ENCODE measurements at regions not wholly inside any gene's neighbourhood (a gene's known extent, or its start where the extent isn't known, plus 50 kb on each side); places are given as distances from the start of the nearest gene placed in this dataset.

DNA sequence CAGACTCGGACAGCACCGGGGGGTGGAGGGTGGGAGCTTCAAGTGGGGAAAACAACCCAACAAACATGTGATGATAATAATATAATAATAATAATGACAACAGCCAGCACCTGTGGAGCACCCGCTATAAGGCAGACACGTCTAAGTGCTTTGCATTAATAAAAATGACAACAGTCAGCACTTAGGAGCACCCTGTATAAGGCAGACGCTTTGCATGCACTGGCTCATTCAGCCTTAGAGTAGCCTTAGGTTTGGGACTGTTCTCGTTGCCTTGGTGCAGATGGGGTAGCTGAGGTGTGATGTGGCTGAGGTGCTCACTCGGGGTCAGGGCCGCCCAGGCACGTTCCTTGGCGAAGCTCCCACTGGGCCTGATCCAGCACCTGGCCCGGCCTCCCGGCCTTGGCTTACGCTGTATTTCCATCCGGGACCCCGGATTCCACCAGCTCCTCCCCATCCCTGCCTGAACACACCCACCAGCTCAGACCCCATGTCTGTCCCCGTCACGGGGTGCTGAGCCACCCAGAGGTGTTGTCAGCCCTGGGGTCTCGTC, 144.0 kb upstream of the CIBAR2 start:
- TF ChIP-seq POLR2AphosphoS5 (IDR thresholded peaks at IDR 0.05) (no peak), POLR2A (IDR thresholded peaks at IDR 0.05) (no peak), EP300 (IDR thresholded peaks at IDR 0.05) (no peak)
- TF ChIP-seq, protein P1, sequence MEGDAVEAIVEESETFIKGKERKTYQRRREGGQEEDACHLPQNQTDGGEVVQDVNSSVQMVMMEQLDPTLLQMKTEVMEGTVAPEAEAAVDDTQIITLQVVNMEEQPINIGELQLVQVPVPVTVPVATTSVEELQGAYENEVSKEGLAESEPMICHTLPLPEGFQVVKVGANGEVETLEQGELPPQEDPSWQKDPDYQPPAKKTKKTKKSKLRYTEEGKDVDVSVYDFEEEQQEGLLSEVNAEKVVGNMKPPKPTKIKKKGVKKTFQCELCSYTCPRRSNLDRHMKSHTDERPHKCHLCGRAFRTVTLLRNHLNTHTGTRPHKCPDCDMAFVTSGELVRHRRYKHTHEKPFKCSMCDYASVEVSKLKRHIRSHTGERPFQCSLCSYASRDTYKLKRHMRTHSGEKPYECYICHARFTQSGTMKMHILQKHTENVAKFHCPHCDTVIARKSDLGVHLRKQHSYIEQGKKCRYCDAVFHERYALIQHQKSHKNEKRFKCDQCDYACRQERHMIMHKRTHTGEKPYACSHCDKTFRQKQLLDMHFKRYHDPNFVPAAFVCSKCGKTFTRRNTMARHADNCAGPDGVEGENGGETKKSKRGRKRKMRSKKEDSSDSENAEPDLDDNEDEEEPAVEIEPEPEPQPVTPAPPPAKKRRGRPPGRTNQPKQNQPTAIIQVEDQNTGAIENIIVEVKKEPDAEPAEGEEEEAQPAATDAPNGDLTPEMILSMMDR (IDR thresholded peaks at IDR 0.05) = no peak
- Histone ChIP-seq H3K9me3 (no peaks in the 10 kb centered on the region), H3K4me1 (peaks cover 0 to 14% (median 7%) of the 10 kb centered on the region in 4 donors), H3K27me3 (peaks cover 0 to 13% (median 11%) of the 10 kb centered on the region in 3 donors), H3K36me3 (no peaks in the 10 kb centered on the region), H3K4me3 (no peak overlapping the region), H3K27ac (no peak overlapping the region)
- DNase-seq = peak in 1 of 2 donors; percentile 31
- WGBS, 5 donors = 62 to 78% (median 68%) methylated on average over 18 of the region's 18 CpGs
- intact Hi-C loops (cut with DNase I; ENCODE audit: low total_unique reads) = no loop called here

DNA sequence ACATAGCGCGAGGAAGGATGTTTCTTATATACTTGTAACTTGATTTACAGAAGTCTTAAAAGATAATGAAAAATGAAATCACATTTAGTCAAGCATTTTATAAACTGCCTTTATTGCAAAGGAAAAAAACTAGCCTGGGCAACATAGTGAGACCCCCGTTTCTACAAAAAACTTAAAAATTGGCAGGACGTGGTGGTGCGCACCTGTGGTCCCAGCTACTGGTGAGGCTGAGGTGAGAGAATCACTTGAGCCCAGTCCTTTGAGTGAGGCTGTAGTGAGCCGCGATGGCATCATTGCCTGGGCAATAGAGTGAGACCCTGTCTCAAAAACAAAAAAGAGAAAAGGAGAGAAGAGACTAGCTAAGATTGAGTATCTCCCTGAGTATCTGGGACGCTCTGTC, 145.2 kb upstream of the CIBAR2 start:
- 91 to 97% (median 94%) methylated on average over 8 of the region's 8 CpGs for whole genome bisulfite sequencing, 5 donors
- intact Hi-C loops (cut with DNase I; ENCODE audit: low total_unique reads) = no loop called here
- Histone ChIP-seq H3K36me3 (no peaks in the 10 kb centered on the region), H3K9me3 (no peaks in the 10 kb centered on the region), H3K4me3 (no peak overlapping the region), H3K27ac (no peak overlapping the region), H3K4me1 (peaks cover 0 to 14% (median 7%) of the 10 kb centered on the region in 4 donors), H3K27me3 (peaks cover 0 to 13% (median 11%) of the 10 kb centered on the region in 3 donors)
- DNase-seq = no peak
- TF ChIP-seq POLR2A (IDR thresholded peaks at IDR 0.05) (no peak), POLR2AphosphoS5 (IDR thresholded peaks at IDR 0.05) (no peak), EP300 (IDR thresholded peaks at IDR 0.05) (no peak)
- TF ChIP-seq, protein P1 (IDR thresholded peaks at IDR 0.05) = no peak

DNA sequence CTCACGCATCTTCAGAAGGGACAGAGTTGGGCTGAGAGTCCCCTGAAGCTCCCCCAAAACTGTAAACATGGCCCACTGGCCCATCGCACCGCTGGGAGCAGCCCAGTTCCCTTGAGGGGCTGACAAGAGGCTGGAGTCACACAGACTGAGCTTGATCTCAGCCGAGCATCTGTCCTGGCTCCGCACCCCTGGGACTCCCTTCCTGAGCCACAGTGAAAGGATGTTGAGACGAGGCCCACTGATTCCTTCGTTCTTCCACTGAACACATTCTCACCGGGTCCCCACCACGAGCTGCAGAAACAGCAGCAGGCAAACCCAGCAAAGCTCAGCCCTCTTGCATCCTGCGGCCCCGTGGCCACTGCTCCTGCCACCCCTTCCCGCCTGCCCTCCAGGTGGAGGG, 145.9 kb upstream of the CIBAR2 start:
- intact Hi-C loops (cut with DNase I; ENCODE audit: low total_unique reads) = no loop called here
- Histone ChIP-seq H3K27ac (no peak overlapping the region), H3K36me3 (no peaks in the 10 kb centered on the region), H3K27me3 (peaks cover 0 to 13% (median 11%) of the 10 kb centered on the region in 3 donors), H3K4me3 (no peak overlapping the region), H3K4me1 (peaks cover 0 to 11% (median 5%) of the 10 kb centered on the region in 4 donors), H3K9me3 (no peaks in the 10 kb centered on the region)
- no peak for DNase-seq
- no peak for TF ChIP-seq EP300 (IDR thresholded peaks at IDR 0.05)
- TF ChIP-seq, protein P1 (IDR thresholded peaks at IDR 0.05) = no peak
- TF ChIP-seq POLR2A (IDR thresholded peaks at IDR 0.05) = no peak
- TF ChIP-seq POLR2AphosphoS5 (IDR thresholded peaks at IDR 0.05) = no peak
- 68 to 79% (median 74%) methylated on average over 7 to 12 of the region's 12 CpGs for WGBS, 5 donors

DNA sequence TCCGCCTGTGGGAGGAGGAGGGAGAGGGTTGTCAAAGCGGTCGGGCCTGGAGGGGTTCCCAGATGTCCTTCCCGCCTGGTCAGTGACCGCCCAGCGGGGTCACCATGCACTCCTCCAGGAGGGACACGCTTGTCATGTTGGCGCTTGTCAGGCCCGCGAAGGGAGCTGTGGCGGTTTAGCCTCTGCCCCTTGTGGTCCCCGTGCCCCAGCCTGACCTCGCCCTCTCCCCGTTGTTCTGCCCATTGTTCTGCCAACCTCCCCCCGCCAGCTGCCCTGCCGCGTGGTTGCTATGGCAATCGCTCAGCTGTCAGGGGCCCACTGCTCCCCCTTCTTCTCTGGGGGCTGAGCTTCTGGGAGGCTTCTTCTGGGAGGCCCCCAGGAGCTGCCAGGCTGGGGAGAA, 146.4 kb upstream of the CIBAR2 start:
- Histone ChIP-seq H3K36me3 (no peaks in the 10 kb centered on the region), H3K4me3 (no peak overlapping the region), H3K9me3 (no peaks in the 10 kb centered on the region), H3K4me1 (peaks cover 0 to 7% (median 3%) of the 10 kb centered on the region in 4 donors), H3K27ac (no peak overlapping the region), H3K27me3 (peaks cover 0 to 13% (median 11%) of the 10 kb centered on the region in 3 donors)
- 30 to 71% (median 43%) methylated on average over 12 to 18 of the region's 18 CpGs for WGBS, 5 donors
- TF ChIP-seq POLR2A (IDR thresholded peaks at IDR 0.05) (no peak), EP300 (IDR thresholded peaks at IDR 0.05) (no peak), POLR2AphosphoS5 (IDR thresholded peaks at IDR 0.05) (no peak)
- TF ChIP-seq, protein P1 (IDR thresholded peaks at IDR 0.05) = no peak
- peak in 1 of 2 donors; percentile 62 for DNase-seq
- intact Hi-C loops (cut with DNase I; ENCODE audit: low total_unique reads) = no loop called here
